Keratinocyte (primary cell): ENCODE measurements at regions not wholly inside any gene's neighbourhood (a gene's known extent, or its start where the extent isn't known, plus 50 kb on each side); places are given as distances from the start of the nearest gene placed in this dataset.

ENCODE experiments used
- CTCF ChIP-seq, 3 experiments: IDR thresholded peaks in 1 of 3; conservative IDR thresholded peaks in 1 of 3; optimal IDR thresholded peaks in 1 of 3; 2 replicates in 2 of 3; 3 replicates in 1 of 3; pipeline versions ENCODE3 to v1.5.1; 2011; ENCODE audit warnings: low read length in 3 of 3, mild to moderate bottlenecking in 3 of 3, moderate library complexity in 2 of 3, control low read depth in 1 of 3, inconsistent platforms in 1 of 3; ENCODE audit not compliant: insufficient read depth in 2 of 3; ENCODE audit errors: extremely low read depth in 1 of 3
- EZH2 ChIP-seq: IDR thresholded peaks from one replicate; pipeline ENCODE4 v1.6.1; 2012; ENCODE audit warnings: inconsistent platforms, mild to moderate bottlenecking, low read length, moderate library complexity

DNA sequence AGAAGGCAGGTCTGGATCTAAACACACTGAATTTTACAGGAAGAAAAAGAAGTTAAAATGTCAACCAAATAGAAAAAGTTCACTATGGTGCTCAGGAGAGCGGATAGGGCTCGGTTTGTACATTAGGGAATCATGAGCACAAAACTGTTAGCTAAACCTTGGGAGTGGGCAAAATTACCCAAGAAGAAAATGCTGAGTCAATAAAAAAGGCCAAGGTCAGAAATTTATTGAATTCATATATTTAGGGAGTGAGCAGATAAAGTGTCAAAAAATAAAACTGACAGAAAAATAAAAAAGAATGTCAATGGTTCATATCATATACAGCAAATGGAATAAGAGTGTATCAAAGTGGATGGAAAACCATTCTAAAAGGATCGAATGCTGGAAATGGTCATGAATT is 452.5 kb upstream of the SMIM31 start:
- TF ChIP-seq CTCF (optimal IDR thresholded peaks at IDR 0.05 in 1 of 3, IDR thresholded peaks at IDR 0.05 in 1 of 3, conservative IDR thresholded peaks at IDR 0.05 in 1 of 3; ENCODE audit: extremely low read depth in 1 of 3, insufficient read depth in 2 of 3, low read length in 3 of 3), result no peak
- TF ChIP-seq EZH2, result no peak
